GM23248 (cell line): ENCODE measurements at regions not wholly inside any gene's neighbourhood (a gene's known extent, or its start where the extent isn't known, plus 50 kb on each side); places are given as distances from the start of the nearest gene placed in this dataset.
A peak's percentile ranks its signal among the peaks of the same experiment; 100 is the strongest.

ENCODE experiments used
- DNase-seq: peaks from one replicate; pipeline ENCODE4 v3.0.0-alpha.2; 2015
- H2AFZ ChIP-seq: fragments of 200-600 bp; sonication (generic); 2 replicates; pipeline ENCODE4 v1.6.1; 2016; ENCODE audit warnings: antibody characterized with exemption
- H3F3A ChIP-seq: fragments of 200-600 bp; sonication (generic); 2 replicates; pipeline ENCODE4 v1.6.1; 2016; ENCODE audit warnings: mild to moderate bottlenecking, antibody characterized with exemption, mixed run types; ENCODE audit not compliant: insufficient read depth
- H3K27ac ChIP-seq: fragments of 200-600 bp; sonication (generic); 2 replicates; pipeline ENCODE4 v1.5.1; 2016; ENCODE audit warnings: mild to moderate bottlenecking
- H3K27me3 ChIP-seq: fragments of 200-600 bp; sonication (generic); replicated peaks from 2 replicates; pipeline ENCODE4 v1.6.1; 2016; ENCODE audit warnings: mild to moderate bottlenecking; ENCODE audit not compliant: insufficient read depth
- H3K36me3 ChIP-seq: fragments of 200-600 bp; sonication (generic); 2 replicates; pipeline ENCODE4 v1.6.1; 2016; ENCODE audit warnings: low read depth, mild to moderate bottlenecking
- H3K4me1 ChIP-seq: fragments of 200-600 bp; sonication (generic); 2 replicates; pipeline ENCODE4 v1.6.1; 2016; ENCODE audit warnings: mild to moderate bottlenecking; ENCODE audit not compliant: insufficient read depth
- H3K4me2 ChIP-seq: fragments of 200-600 bp; sonication (generic); one replicate; pipeline ENCODE4 v1.6.1; 2016; ENCODE audit warnings: mild to moderate bottlenecking; ENCODE audit not compliant: unreplicated experiment
- H3K4me3 ChIP-seq: fragments of 200-600 bp; sonication (generic); 2 replicates; pipeline ENCODE4 v1.5.1; 2016; ENCODE audit warnings: mild to moderate bottlenecking
- H3K79me2 ChIP-seq: fragments of 200-600 bp; sonication (generic); 2 replicates; pipeline ENCODE4 v1.6.1; 2016; ENCODE audit warnings: mild to moderate bottlenecking; ENCODE audit not compliant: insufficient read depth
- H3K9ac ChIP-seq: fragments of 200-600 bp; sonication (generic); 2 replicates; pipeline ENCODE4 v1.6.1; 2016; ENCODE audit warnings: mild to moderate bottlenecking
- H3K9me2 ChIP-seq: fragments of 200-600 bp; sonication (generic); 2 replicates; pipeline ENCODE4 v1.6.1; 2016; ENCODE audit warnings: mixed run types, mild to moderate bottlenecking, moderate library complexity; ENCODE audit not compliant: insufficient read depth
- H3K9me3 ChIP-seq: fragments of 200-600 bp; sonication (generic); one replicate; pipeline ENCODE4 v1.6.1; 2017; ENCODE audit warnings: low read depth
- H4K20me1 ChIP-seq: fragments of 200-600 bp; sonication (generic); 2 replicates; pipeline ENCODE4 v1.6.0; 2016; ENCODE audit not compliant: insufficient read depth
- EZH2 ChIP-seq: fragments of 200-600 bp; sonication (generic); IDR thresholded peaks from 2 replicates; pipeline ENCODE4 v1.6.1; 2018; ENCODE audit warnings: antibody characterized with exemption, mild to moderate bottlenecking; ENCODE audit not compliant: insufficient read depth, poor library complexity, severe bottlenecking
- EZH2phosphoT487 ChIP-seq: fragments of 200-600 bp; sonication (generic); IDR thresholded peaks from 2 replicates; pipeline ENCODE4 v1.6.1; 2018; ENCODE audit warnings: antibody characterized with exemption, moderate library complexity, mild to moderate bottlenecking, low read depth; ENCODE audit not compliant: insufficient read depth
- WGBS, 2 experiments: methylation state at CpG; one replicate each; pipeline ENCODE4 v1.1.6; 2015 to 2017; ENCODE audit warnings: low lambda C conversion rate in 2 of 2, low coverage in 1 of 2; ENCODE audit errors: missing lambda C conversion rate in 2 of 2; 5-methylcytosine and 5-hydroxymethylcytosine counted together
- in situ Hi-C: fragments of 300-500 bp; cut with MboI; formaldehyde crosslinking; loops from 2 replicates; pipeline ENCODE4 v1.15.0; 2020

DNA sequence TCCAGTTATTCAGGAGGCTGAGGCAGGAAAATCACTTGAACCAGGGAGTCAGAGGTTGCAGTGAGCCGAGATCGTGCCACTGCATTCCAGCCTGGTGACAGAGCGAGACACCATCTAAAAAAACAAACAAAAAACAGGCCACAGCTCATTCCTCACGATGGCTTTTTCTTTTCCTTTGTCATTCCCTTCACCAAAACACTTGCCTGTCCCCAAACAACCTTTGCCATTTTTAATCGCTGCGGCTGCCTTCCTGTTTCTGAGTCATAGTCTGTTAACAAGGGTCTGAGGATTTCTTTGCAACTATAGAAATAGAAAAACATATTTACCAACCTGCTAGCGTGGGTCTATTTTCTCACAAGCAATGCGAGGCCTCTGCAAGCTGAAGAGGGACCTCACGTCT lies 123.0 kb upstream of the FSTL4 start:
- Histone ChIP-seq H3K36me3 (no peaks in the 10 kb centered on the region), H3K27me3 (peaks cover 3% of the 10 kb centered on the region; the same call in 1 of the 2 replicates), H3K4me3 (no peak overlapping the region), H3K4me2 (no peak overlapping the region), H3K9me2 (no peaks in the 10 kb centered on the region), H3K27ac (no peak overlapping the region), H3K9ac (no peak overlapping the region), H2AFZ (no peak overlapping the region), H3K79me2 (no peaks in the 10 kb centered on the region), H3F3A (no peaks in the 10 kb centered on the region), H3K9me3 (no peaks in the 10 kb centered on the region), H4K20me1 (no peaks in the 10 kb centered on the region), H3K4me1 (peaks cover 6% of the 10 kb centered on the region; the same call in 1 of the 2 replicates)
- in situ Hi-C loops, result no loop called here
- DNase-seq, result peak; percentile 19
- WGBS, 2 experiments, result 24 to 26% methylated on average over 9 of the region's 9 CpGs
- TF ChIP-seq EZH2phosphoT487, result no peak
- no peak for TF ChIP-seq EZH2

DNA sequence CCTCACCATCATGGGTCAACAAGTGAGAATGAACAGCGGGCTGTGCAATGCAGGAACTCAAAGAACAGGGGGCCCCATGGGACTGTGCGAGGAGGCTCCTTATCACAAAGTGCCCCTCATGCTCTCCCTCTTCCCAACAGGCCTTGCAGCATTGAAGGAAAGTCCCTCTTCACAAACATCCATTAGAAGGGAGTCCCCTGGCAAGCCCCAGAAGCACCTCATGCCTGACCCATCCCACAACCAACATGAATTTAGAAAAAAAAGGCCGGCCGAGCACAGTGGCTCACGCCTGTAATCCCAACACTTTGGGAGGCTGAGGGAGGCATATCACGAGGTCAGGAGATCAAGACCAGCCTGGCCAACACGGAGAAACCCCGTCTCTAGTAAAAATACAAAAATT lies 122.6 kb upstream of the FSTL4 start:
- H3K9me3 ChIP-seq, result no peaks in the 10 kb centered on the region
- no peak overlapping the region for H2AFZ ChIP-seq
- peaks cover 6% of the 10 kb centered on the region; the same call in 1 of the 2 replicates for H3K4me1 ChIP-seq
- DNase-seq, result no peak
- WGBS, 2 experiments, result 64 to 68% methylated on average over 8 of the region's 8 CpGs
- H3K27me3 ChIP-seq, result peaks cover 7% of the 10 kb centered on the region; the same call in 1 of the 2 replicates
- no peaks in the 10 kb centered on the region for H3K79me2 ChIP-seq
- TF ChIP-seq EZH2 (no peak), EZH2phosphoT487 (no peak)
- no peak overlapping the region for H3K4me3 ChIP-seq
- in situ Hi-C loops, result no loop called here
- H4K20me1 ChIP-seq, result no peaks in the 10 kb centered on the region
- no peak overlapping the region for H3K4me2 ChIP-seq
- H3F3A ChIP-seq, result no peaks in the 10 kb centered on the region
- no peak overlapping the region for H3K27ac ChIP-seq
- H3K9me2 ChIP-seq, result no peaks in the 10 kb centered on the region
- no peak overlapping the region for H3K9ac ChIP-seq
- H3K36me3 ChIP-seq, result no peaks in the 10 kb centered on the region

DNA sequence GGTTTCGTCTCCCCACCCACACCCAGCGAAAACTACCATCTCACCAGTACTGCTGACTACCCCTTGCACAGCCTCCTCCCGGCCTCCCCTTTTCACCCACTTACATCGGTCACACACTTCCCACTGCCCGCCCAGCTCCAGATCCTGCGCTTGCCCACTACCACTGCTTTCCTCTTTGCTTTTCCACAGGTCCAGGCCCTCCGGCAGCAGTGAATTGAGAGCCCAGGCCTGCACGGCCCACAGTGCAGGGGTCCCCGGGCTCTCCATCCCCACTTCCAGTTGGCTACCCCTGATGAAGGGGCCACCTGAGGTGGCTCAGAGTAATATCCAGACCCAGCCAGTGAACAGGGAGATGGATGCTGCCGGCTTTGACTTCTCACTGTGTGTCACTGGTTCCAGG lies 120.2 kb upstream of the FSTL4 start:
- H3K27ac ChIP-seq, result no peak overlapping the region
- no peak for DNase-seq
- peaks cover 10% of the 10 kb centered on the region; the same call in 1 of the 2 replicates for H3K27me3 ChIP-seq
- WGBS, 2 experiments, result 67 to 75% methylated on average over 10 of the region's 10 CpGs
- no peak for TF ChIP-seq EZH2phosphoT487
- no peak for TF ChIP-seq EZH2
- no peaks in the 10 kb centered on the region for H3K79me2 ChIP-seq
- H2AFZ ChIP-seq, result no peak overlapping the region
- H3K9ac ChIP-seq, result no peak overlapping the region
- H3F3A ChIP-seq, result no peaks in the 10 kb centered on the region
- no peaks in the 10 kb centered on the region for H3K36me3 ChIP-seq
- no peak overlapping the region for H3K4me2 ChIP-seq
- H3K9me3 ChIP-seq, result no peaks in the 10 kb centered on the region
- in situ Hi-C loops, result no loop called here
- no peak overlapping the region for H3K4me3 ChIP-seq
- H3K9me2 ChIP-seq, result no peaks in the 10 kb centered on the region
- H4K20me1 ChIP-seq, result no peaks in the 10 kb centered on the region
- peaks cover 6% of the 10 kb centered on the region; the same call in 1 of the 2 replicates for H3K4me1 ChIP-seq

GRCh38 chr5:133731951-133732350 lies 119.6 kb upstream of the FSTL4 start:
- no peak for TF ChIP-seq EZH2
- no peak for TF ChIP-seq EZH2phosphoT487
- no peak overlapping the region for H3K4me3 ChIP-seq
- H3K4me1 ChIP-seq, result peaks cover 6% of the 10 kb centered on the region; the same call in 1 of the 2 replicates
- no peak overlapping the region for H3K27ac ChIP-seq
- H3K9me2 ChIP-seq, result no peaks in the 10 kb centered on the region
- no peaks in the 10 kb centered on the region for H3K9me3 ChIP-seq
- no peaks in the 10 kb centered on the region for H4K20me1 ChIP-seq
- no peaks in the 10 kb centered on the region for H3K36me3 ChIP-seq
- in situ Hi-C loops, result no loop called here
- DNase-seq, result no peak
- 23 to 40% methylated on average over 2 to 3 of the region's 3 CpGs for WGBS, 2 experiments
- no peak overlapping the region for H3K4me2 ChIP-seq
- H3K9ac ChIP-seq, result no peak overlapping the region
- H3K79me2 ChIP-seq, result no peaks in the 10 kb centered on the region
- no peak overlapping the region for H2AFZ ChIP-seq
- no peaks in the 10 kb centered on the region for H3F3A ChIP-seq
- H3K27me3 ChIP-seq, result peaks cover 10% of the 10 kb centered on the region; the same call in 1 of the 2 replicates

- in situ Hi-C loops, result no loop called here
- no peaks in the 10 kb centered on the region for H3K79me2 ChIP-seq
- no peak for DNase-seq
- H3K27me3 ChIP-seq, result peaks cover 10% of the 10 kb centered on the region; the same call in 1 of the 2 replicates
- H3K36me3 ChIP-seq, result no peaks in the 10 kb centered on the region
- no peaks in the 10 kb centered on the region for H4K20me1 ChIP-seq
- H3K9me2 ChIP-seq, result no peaks in the 10 kb centered on the region
- no peaks in the 10 kb centered on the region for H3F3A ChIP-seq
- TF ChIP-seq EZH2 (no peak), EZH2phosphoT487 (no peak)
- no peak overlapping the region for H3K4me2 ChIP-seq
- no peaks in the 10 kb centered on the region for H3K9me3 ChIP-seq
- no peak overlapping the region for H3K27ac ChIP-seq
- H2AFZ ChIP-seq, result no peak overlapping the region
- no peak overlapping the region for H3K4me3 ChIP-seq
- 54 to 55% methylated on average over 7 of the region's 7 CpGs for WGBS, 2 experiments
- no peak overlapping the region for H3K9ac ChIP-seq
- peaks cover 6% of the 10 kb centered on the region; the same call in 1 of the 2 replicates for H3K4me1 ChIP-seq
Observed at GRCh38 chr5:133730866-133731265, 118.5 kb upstream of the FSTL4 start.
